GM12878 (cell line): ENCODE measurements at regions not wholly inside any gene's neighbourhood (a gene's known extent, or its start where the extent isn't known, plus 50 kb on each side); places are given as distances from the start of the nearest gene placed in this dataset.
A peak's percentile ranks its signal among the peaks of the same experiment; 100 is the strongest.

ENCODE experiments used
- ATAC-seq: fragments of 200-7000 bp; cut with Tn5 transposase; 3 replicates; pipeline ENCODE4 v1.9.1; 2020; ENCODE audit warnings: mild to moderate bottlenecking, moderate library complexity
- BruUV-seq: library from RNA; stranded (reverse); fragments of 400-500 nt; replicated peaks from 2 replicates; lab custom pipeline; 2021; lab: Mats Ljungman, UMichigan
- CTCF ChIA-PET: fragments of 300-600 bp; sonication (Branson Sonifier 250); formaldehyde crosslinking; extraction: SDS; loops from one replicate; lab custom pipeline; 2021; ENCODE audit warnings: inconsistent platforms; lab: Yijun Ruan, JAX
- POLR2A ChIA-PET: fragments of 350-600 bp; formaldehyde crosslinking; extraction: SDS; loops from one replicate; lab custom pipeline; 2021; ENCODE audit warnings: inconsistent platforms; lab: Charles Lee
- RAD21 ChIA-PET: fragments of 300-600 bp; sonication (Branson Sonifier 250); formaldehyde crosslinking; loops from one replicate; lab custom pipeline; 2023; ENCODE audit warnings: antibody characterized with exemption; ENCODE audit not compliant: unreplicated experiment; lab: Charles Lee
- SMC1A ChIA-PET: fragments of 300-600 bp; sonication (Branson Sonifier 250); formaldehyde crosslinking; loops from one replicate; lab custom pipeline; 2023; ENCODE audit not compliant: unreplicated experiment, uncharacterized antibody; lab: Charles Lee
- DNase-seq: peaks from one replicate; pipeline ENCODE4 v3.0.0-alpha.2; 2011; ENCODE audit warnings: low read depth, low spot score
- FAIRE-seq: peaks from 3 replicates; lab custom pipeline; 2011; peaks lifted over from hg19 to GRCh38; lab: Jason Lieb, UNC
- H2AFZ ChIP-seq: 2 replicates; pipeline ENCODE4 v1.6.0; 2011; ENCODE audit warnings: low read depth, low read length, control low read depth; ENCODE audit not compliant: control insufficient read depth
- H3K27ac ChIP-seq: 2 replicates; pipeline ENCODE4 v1.5.1; 2011; ENCODE audit warnings: control low read depth; ENCODE audit not compliant: control insufficient read depth, insufficient read depth
- H3K27me3 ChIP-seq, 2 experiments: replicated peaks in 1 of 2; 2 replicates each; pipeline versions ENCODE4 v1.6.0 to v1.6.1; 2011; ENCODE audit warnings: low read length in 1 of 2; ENCODE audit not compliant: control insufficient read depth in 2 of 2, insufficient read depth in 2 of 2
- H3K36me3 ChIP-seq, 2 experiments: 2 replicates each; pipeline ENCODE4 v1.5.1; 2011; ENCODE audit warnings: low read length in 1 of 2; ENCODE audit not compliant: control insufficient read depth in 2 of 2, insufficient read depth in 2 of 2
- H3K4me1 ChIP-seq: 2 replicates; pipeline ENCODE4 v1.6.1; 2011; ENCODE audit warnings: mild to moderate bottlenecking, low read length, moderate library complexity, mixed read lengths; ENCODE audit not compliant: control insufficient read depth, insufficient read depth
- H3K4me2 ChIP-seq: 2 replicates; pipeline ENCODE4 v1.6.0; 2011; ENCODE audit warnings: control low read depth; ENCODE audit not compliant: control insufficient read depth, insufficient read depth
- H3K4me3 ChIP-seq: fragments of 200-600 bp; sonication (generic); 2 replicates; pipeline ENCODE4 v1.5.1; 2016
- H3K79me2 ChIP-seq: 2 replicates; pipeline ENCODE4 v1.6.0; 2011; ENCODE audit warnings: low read length; ENCODE audit not compliant: control insufficient read depth, insufficient read depth
- H3K9ac ChIP-seq: 2 replicates; pipeline ENCODE4 v1.8.0; 2011; ENCODE audit warnings: low read length, control low read depth, mixed read lengths; ENCODE audit not compliant: control insufficient read depth, insufficient read depth
- H3K9me3 ChIP-seq: replicated peaks from 3 replicates; pipeline ENCODE4 v1.5.1; 2011; ENCODE audit warnings: mild to moderate bottlenecking, low read length; ENCODE audit not compliant: control insufficient read depth, insufficient read depth
- H4K20me1 ChIP-seq: 2 replicates; pipeline ENCODE4 v1.6.0; 2011; ENCODE audit not compliant: control insufficient read depth, insufficient read depth
- ATF7 ChIP-seq: fragments of 450-650 bp; IDR thresholded peaks from 2 replicates; pipeline ENCODE4 v1.6.1; 2016; ENCODE audit warnings: low read depth, mild to moderate bottlenecking
- CEBPB ChIP-seq, 2 experiments: fragments of 150-350 bp in 1 of 2; IDR thresholded peaks; 2 replicates each; pipeline ENCODE4 v1.6.1; 2012 to 2014; ENCODE audit warnings: low read depth in 2 of 2, low read length in 2 of 2, borderline replicate concordance in 1 of 2, inconsistent platforms in 1 of 2
- ESRRA ChIP-seq: IDR thresholded peaks from 2 replicates; pipeline ENCODE4 v1.6.1; 2012; ENCODE audit warnings: mild to moderate bottlenecking, low read length, improper control_type of control experiment
- FOS ChIP-seq: IDR thresholded peaks from 3 replicates; pipeline ENCODE4 v1.6.1; 2011; ENCODE audit warnings: borderline replicate concordance; ENCODE audit not compliant: insufficient read length; ENCODE audit errors: extremely low read depth
- IKZF1 ChIP-seq: fragments of 450-650 bp; conservative IDR thresholded peaks from 2 replicates; pipeline ENCODE4 v1.6.1; 2017; ENCODE audit warnings: antibody characterized with exemption, mild to moderate bottlenecking
- JUND ChIP-seq: IDR thresholded peaks from 2 replicates; pipeline ENCODE4 v1.6.1; 2012; ENCODE audit warnings: low read depth, mild to moderate bottlenecking, low read length, improper control_type of control experiment, moderate library complexity
- KAT2A ChIP-seq: conservative IDR thresholded peaks from 2 replicates; pipeline ENCODE4 v1.6.1; 2011; ENCODE audit warnings: low read depth, low read length; ENCODE audit not compliant: control insufficient read depth
- MYB ChIP-seq: fragments of 150-350 bp; IDR thresholded peaks from 2 replicates; pipeline ENCODE4 v1.6.1; 2014; ENCODE audit warnings: mild to moderate bottlenecking, low read depth, low read length, borderline replicate concordance
- NFYA ChIP-seq: IDR thresholded peaks from 2 replicates; pipeline ENCODE4 v1.6.1; 2011; ENCODE audit warnings: low read depth, mild to moderate bottlenecking, low read length, improper control_type of control experiment, borderline replicate concordance
- SIX5 ChIP-seq: IDR thresholded peaks from 2 replicates; pipeline ENCODE4 v1.6.1; 2011; ENCODE audit warnings: mild to moderate bottlenecking, low read depth, low read length, moderate library complexity; ENCODE audit not compliant: severe bottlenecking
- SMARCA5 ChIP-seq: fragments of 450-650 bp; IDR thresholded peaks from 2 replicates; pipeline ENCODE4 v1.6.1; 2017; ENCODE audit warnings: mild to moderate bottlenecking
- SP1 ChIP-seq: IDR thresholded peaks from one replicate; pipeline ENCODE4 v1.6.1; 2011; ENCODE audit warnings: low read depth, low read length
- in situ Hi-C: fragments of 300-500 bp; cut with MboI; formaldehyde crosslinking; loops from 9 replicates; pipeline ENCODE4 v1.14.3; 2018; ENCODE audit warnings: mixed read lengths
- intact Hi-C: fragments of 100-400 bp; cut with micrococcal nuclease; formaldehyde crosslinking; loops from one replicate; pipeline ENCODE4 v1.14.2; 2022; ENCODE audit not compliant: unreplicated experiment
- TF ChIP-seq, protein P1 (sequence below): IDR thresholded peaks from 2 replicates; pipeline ENCODE4 v1.6.1; 2011; ENCODE audit warnings: mild to moderate bottlenecking, low read depth, low read length, moderate library complexity; ENCODE audit not compliant: insufficient replicate concordance
- TF ChIP-seq, protein P2 (sequence below): fragments of 450-650 bp; IDR thresholded peaks from 2 replicates; pipeline ENCODE4 v1.6.1; 2016; ENCODE audit warnings: mild to moderate bottlenecking

DNA sequence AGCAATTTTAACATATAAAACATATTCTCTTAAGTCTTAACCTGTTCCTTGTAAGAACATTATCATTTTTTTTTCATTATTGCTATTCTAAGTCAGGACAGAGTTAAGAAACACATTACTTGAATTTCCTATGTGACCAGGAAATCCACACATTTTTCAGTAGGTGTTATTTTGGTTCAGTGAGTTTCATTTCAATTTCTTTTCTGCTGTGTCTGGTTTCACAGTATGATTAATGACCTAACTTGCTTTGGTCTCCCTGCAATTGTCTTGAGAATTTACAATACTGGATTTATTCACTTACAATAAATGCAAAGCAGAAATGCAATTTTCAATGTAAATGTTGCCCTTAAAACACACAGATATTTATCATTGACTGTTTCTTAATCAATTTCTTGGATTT, 396.9 kb upstream of the TMTC1 start:
- intact Hi-C loops = no loop called here
- ChIA-PET POLR2A (no interaction called here), RAD21 (no interaction called here), SMC1A (interaction anchor here (1.6 kb wide), 1 partner anchor 9 kb away, joined by 4 read pairs; no protein-coding TSS in a partner anchor)
- Histone ChIP-seq H3K9me3 (no peaks in the 10 kb centered on the region), H3K9ac (no peak overlapping the region), H3K36me3 (no peaks in the 10 kb centered on the region), H4K20me1 (no peaks in the 10 kb centered on the region), H3K27me3 (no peaks in the 10 kb centered on the region), H3K27ac (no peak overlapping the region), H2AFZ (no peak overlapping the region), H3K4me3 (no peak overlapping the region), H3K4me2 (no peak overlapping the region), H3K4me1 (no peaks in the 10 kb centered on the region), H3K79me2 (no peaks in the 10 kb centered on the region)
- ATAC-seq (peak; percentile 70), DNase-seq (no peak), FAIRE-seq (peak; percentile 56)
- BruUV-seq = no TSS peak
- in situ Hi-C loops = no loop called here
- TF ChIP-seq, protein P1, sequence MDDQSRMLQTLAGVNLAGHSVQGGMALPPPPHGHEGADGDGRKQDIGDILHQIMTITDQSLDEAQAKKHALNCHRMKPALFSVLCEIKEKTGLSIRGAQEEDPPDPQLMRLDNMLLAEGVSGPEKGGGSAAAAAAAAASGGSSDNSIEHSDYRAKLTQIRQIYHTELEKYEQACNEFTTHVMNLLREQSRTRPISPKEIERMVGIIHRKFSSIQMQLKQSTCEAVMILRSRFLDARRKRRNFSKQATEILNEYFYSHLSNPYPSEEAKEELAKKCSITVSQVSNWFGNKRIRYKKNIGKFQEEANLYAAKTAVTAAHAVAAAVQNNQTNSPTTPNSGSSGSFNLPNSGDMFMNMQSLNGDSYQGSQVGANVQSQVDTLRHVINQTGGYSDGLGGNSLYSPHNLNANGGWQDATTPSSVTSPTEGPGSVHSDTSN = peak; percentile 36
- TF ChIP-seq FOS (no peak), SP1 (no peak), JUND (no peak), SMARCA5 (no peak), MYB (no peak), ESRRA (no peak), IKZF1 (no peak), CEBPB (IDR thresholded peaks at IDR 0.05; ENCODE audit: borderline replicate concordance in 1 of 2, low read depth in 2 of 2, low read length in 2 of 2) (no peak), KAT2A (no peak), ATF7 (peak; percentile 33; the same call in 1 of the 2 replicates), SIX5 (no peak), NFYA (no peak)
- TF ChIP-seq, protein P2, sequence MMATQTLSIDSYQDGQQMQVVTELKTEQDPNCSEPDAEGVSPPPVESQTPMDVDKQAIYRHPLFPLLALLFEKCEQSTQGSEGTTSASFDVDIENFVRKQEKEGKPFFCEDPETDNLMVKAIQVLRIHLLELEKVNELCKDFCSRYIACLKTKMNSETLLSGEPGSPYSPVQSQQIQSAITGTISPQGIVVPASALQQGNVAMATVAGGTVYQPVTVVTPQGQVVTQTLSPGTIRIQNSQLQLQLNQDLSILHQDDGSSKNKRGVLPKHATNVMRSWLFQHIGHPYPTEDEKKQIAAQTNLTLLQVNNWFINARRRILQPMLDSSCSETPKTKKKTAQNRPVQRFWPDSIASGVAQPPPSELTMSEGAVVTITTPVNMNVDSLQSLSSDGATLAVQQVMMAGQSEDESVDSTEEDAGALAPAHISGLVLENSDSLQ = peak; percentile 75
- TF ChIP-seq, all 136 proteins: peak for 3
- CTCF ChIA-PET = no interaction called here
